Body of pancreas (tissue), 4 donors: ENCODE measurements at regions not wholly inside any gene's neighbourhood (a gene's known extent, or its start where the extent isn't known, plus 50 kb on each side); places are given as distances from the start of the nearest gene placed in this dataset.

ENCODE experiments used
- CTCF ChIP-seq, 7 experiments: fragments of 450-650 bp in 4 of 7; fragments of 200-600 bp in 3 of 7; sonication (generic) in 3 of 7; IDR thresholded peaks; one replicate each; pipeline ENCODE4 v1.5.1; 2016 to 2019; ENCODE audit warnings: antibody characterized with exemption in 7 of 7
- POLR2A ChIP-seq, 3 donors: fragments of 450-650 bp; IDR thresholded peaks; one replicate each; pipeline ENCODE4 v1.6.1; 2016; ENCODE audit warnings: antibody characterized with exemption in 3 of 3, mild to moderate bottlenecking in 2 of 3

DNA sequence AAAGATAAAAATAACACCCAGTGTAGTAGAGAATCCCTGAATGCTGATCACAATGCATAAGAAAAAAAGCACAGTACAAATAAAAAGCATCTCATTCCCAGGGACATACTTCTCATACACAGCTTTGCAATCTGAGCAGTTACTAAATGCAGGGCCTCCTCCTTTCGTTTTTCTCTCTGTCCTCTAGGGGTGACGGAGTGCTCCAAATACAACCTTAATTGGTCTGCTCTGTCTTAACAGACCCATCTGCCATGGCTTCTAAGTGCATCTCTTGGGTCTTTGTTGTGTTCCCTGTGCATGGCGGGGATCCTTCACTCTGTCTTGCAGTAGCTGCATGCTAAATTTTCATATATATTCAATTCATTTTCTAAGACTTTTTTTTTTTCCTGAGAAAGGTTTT is 1114.2 kb upstream of the RAG2 start:
- TF ChIP-seq POLR2A (IDR thresholded peaks at IDR 0.05): no peak
- no peak for TF ChIP-seq CTCF (IDR thresholded peaks at IDR 0.05)
